SK-MEL-5 (cell line): ENCODE measurements at regions not wholly inside any gene's neighbourhood (a gene's known extent, or its start where the extent isn't known, plus 50 kb on each side); places are given as distances from the start of the nearest gene placed in this dataset.

ENCODE experiments used
- DNase-seq: peaks from one replicate; pipeline ENCODE4 v3.0.0-alpha.2; 2016; ENCODE audit warnings: low read depth, low spot score
- in situ Hi-C: cut with HindIII; loops from 2 replicates; pipeline ENCODE4 v1.10.0; 2016; ENCODE audit warnings: low sequenced_read_pairs, high pct_unique_total_duplicates, low pct_unique_long_range_greater_than_20kb

DNA sequence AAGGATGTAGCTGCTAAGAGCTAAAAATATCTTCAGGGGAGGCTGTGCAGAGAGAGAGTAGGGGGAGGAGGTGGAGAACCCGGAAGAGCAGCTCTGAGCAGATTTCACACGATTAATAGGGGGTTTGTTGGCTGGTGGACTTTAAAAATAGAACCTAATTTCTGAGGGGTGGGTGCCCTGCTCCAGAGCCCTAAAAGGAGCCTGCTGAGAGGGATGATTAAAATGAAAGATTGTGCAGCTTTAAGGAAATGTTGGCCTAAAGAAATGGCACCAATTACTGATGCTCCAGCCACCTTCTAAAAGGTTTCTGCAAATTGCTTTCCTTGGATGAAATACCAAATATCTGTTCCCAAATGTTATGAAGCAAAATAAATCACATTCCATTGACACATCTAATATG, 202.8 kb upstream of the BTBD3 start:
- DNase-seq, result no peak
- in situ Hi-C loops, result no loop called here

DNA sequence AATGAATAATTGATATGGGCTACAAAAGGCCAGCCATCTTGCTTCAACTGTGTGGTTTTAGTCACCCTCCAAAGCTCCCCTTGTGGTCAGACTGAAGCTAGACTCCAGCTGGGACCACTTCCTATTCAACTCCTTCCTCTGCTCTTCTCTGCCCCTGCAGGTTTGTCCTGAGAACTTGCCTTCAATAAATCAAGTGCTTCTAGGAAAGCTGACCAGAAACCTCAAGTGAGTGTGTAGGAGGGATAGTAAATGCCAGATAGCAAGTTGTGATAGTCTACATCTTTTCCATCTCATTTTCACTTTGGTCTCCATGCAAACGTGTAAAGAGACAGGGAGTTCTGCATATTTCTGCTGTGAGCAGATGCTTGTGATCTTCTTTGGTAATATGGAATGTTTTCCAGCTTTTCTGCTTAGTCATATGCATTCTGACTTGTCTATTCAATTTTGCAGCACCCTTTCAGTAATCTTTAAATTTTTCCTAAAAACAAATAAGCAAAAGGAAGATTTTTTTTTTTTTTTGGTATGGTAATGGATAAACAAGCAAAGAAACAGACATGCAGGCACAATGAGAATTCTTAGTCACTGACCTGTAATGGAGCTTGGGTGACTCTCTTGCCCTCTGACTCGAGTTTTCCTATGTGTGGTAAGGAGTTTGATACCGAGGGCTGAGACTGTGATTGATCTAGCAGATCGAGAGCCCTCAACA, 201.3 kb upstream of the BTBD3 start:
- DNase-seq, result peak; percentile 81
- in situ Hi-C loops, result no loop called here

DNA sequence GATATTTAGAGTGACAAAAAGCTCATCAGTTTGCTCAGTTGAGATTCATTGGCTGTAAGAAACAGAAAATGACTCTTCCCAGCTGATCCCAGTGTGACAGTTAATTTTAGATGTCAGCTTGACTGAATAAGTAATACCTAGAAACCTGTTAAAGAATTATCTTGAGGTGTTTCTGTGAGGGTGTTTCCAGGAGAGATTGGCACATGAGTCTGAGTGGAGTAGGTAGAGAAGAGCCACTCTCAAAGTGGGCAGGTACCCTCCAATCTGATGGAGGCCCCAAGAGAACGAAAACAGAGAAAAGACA, 200.8 kb upstream of the BTBD3 start:
- DNase-seq, result no peak
- in situ Hi-C loops, result no loop called here

DNA sequence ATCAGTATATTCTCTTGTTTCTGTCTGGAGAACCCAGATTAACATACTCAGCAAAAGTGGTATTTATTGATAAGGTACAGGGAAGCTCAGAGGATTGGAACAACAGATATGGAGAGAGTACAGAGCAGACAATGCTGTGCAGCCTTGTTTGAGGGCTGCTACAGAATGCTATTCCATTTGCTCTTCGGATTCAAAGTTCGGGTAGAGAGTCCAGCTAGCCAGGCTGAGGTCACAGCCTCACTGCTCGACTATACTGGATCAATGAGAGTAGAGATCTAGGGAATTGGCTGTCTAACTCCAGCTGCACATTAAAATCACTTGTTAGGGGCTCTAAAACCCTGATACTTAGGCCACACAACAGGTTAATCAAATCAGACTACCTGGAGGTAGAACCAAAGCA, 200.1 kb upstream of the BTBD3 start:
- in situ Hi-C loops, result no loop called here

DNA sequence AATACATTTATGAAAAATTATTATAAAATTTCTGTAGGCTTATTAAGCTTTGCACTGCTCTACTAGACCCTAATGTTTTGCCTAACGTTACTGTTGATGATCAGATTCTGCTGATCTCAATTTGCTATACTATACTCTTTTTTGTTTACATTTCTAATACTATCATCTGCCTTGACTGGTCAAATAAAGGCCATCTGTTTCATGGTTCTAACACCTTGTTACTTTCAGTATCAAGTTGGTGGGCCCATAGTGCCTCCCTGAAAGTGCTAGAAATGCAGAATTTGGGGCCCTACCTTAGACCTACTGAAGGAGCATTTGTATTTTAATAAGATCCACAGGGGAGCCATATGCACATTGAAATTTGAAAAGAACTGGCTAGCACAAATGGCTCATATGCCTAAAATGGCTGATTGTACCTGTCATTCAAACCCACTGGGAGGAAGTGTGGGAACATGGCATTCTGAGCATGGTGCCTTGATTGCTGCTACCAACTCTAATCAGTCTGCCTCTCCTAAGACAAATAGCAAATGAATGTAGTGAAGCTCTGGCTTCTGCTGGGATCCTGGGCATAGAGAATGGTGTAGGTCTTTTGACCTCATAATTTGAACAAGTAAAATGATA, 199.1 kb upstream of the BTBD3 start:
- no peak for DNase-seq
- in situ Hi-C loops, result no loop called here

More for the DNA sequence above, 200.1 kb upstream of the BTBD3 start:
- no peak for DNase-seq

DNA sequence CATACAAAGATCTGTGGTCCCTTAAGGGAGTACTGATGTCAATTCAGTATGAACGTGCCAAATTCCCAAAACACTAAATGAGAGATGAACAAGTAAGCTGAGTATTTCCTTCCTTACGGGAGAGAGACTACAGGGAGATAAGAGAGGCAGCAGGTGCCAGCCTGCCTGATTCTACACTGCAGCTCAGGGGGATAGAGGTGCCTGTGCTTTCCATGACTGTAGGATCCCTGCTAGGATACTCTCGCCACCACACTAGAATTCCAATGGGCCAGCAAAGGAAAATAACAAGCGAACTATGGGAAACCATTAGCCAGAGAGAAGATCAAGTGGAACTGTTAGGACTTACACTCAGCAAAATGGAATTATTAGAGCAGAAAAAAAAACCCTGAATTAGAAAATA, 198.5 kb upstream of the BTBD3 start:
- DNase-seq, result no peak
- in situ Hi-C loops, result no loop called here

DNA sequence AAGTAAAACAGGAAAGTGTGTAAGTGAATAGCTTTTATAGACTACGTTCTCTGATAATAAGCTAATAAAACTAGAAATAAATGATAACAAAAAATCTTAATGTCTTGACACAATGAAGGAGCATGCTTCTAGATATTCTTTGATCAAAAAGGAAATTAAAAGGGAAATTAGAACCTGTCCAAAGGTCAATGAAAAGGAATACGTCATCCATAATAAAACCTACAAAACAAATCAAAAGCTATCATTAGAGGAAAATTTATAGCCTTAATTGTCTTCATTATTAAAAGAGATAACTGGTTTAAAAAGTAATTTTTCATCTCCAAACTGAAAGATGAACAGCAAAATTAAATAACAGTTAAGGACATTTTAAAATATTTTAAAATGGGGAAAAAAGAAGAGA, 196.3 kb upstream of the BTBD3 start:
- no peak for DNase-seq
- in situ Hi-C loops, result no loop called here

DNA sequence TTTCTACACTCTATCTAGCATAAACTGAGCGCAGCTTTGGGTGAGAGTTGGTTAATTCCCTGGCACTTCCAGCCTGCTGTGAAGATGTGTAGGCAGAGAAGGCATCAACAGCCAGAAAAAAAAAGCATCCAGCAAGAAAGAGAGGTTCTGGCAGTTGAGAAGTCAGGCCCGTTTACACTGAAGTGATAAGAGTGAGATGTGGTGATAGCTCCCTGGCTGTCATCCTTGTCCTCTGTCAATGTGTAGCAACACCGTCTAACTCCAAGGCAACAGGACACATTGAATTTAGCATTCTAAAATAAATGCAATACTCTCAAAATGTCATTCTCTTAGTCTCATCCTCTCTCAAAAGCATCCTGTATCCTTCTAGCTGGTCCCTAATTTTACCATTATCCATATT, 193.6 kb upstream of the BTBD3 start:
- in situ Hi-C loops, result no loop called here
- no peak for DNase-seq

DNA sequence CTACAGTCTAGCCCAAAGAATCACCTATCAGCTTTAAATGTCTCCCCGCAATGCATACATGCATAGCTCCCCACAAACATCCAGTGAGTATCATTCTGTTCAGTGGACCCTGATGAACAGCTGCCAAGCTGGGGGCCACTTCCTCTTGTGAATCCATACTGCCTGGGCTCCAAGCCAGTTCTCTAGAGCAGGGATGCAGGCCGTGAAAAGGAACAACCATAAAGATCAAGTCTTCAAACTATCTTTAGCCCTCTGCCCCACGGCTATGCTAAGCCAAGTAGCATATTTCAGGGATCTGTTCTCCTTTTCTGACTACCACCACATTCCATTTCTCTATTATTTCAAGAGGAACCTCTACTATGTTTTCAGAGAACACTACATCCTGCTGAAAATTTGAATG, 191.7 kb upstream of the BTBD3 start:
- DNase-seq, result no peak
- in situ Hi-C loops, result no loop called here

DNA sequence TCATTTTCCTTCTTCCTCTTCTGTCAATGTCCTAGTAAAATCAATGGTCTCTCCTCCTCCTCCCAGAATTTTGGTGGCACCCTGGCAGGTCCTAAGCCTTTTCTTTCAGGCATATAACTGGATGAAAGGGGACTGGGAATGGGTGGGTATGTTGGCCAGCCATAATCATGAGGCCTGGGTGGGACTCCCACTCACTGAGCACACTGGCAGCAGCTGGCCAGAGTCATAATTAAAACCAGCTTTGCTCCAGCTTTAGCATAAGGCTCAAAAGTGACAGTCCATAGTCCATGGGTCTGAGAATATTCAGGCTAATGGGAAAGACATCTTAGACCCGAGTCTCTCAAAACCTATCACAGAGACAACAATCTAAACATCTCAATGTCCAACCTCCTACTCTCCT, 190.0 kb upstream of the BTBD3 start:
- in situ Hi-C loops, result no loop called here
- DNase-seq, result no peak

DNA sequence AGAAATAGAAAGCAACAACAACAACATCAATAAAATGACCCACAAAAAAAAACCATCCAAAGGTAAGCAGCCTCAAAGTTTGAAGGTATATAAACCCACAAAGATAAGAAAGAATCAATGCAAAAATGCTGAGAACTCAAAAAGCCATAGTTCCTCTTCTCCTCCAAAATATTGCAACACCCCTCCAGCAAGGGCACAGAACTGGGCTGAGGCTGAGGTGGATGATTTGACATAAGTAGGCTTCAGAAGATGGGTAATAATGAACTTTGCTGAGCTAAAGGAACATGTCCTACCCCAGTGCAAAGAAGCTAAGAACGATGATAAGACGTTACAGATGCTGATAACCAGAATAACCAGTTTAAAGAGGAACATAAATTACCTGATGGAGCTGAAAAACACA, 188.8 kb upstream of the BTBD3 start:
- no peak for DNase-seq
- in situ Hi-C loops, result no loop called here

DNA sequence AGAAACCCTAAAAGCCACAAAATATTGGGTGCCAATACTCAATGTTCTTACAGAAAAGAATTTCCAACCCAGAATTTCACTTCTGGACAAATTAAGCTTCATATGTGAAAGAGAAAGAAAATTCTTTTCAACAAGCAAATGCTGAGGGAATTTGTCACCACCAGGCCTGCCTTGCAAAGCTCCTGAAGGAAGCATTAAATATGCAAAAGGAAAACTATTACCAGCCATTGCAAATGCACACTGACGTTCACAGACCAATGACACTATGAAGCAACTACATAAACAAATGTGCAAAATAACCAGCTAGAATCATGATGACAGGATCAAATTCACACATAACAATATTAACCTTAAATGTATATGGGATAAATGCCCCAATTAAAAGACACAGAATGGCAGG, 187.9 kb upstream of the BTBD3 start:
- in situ Hi-C loops, result no loop called here
- no peak for DNase-seq

DNA sequence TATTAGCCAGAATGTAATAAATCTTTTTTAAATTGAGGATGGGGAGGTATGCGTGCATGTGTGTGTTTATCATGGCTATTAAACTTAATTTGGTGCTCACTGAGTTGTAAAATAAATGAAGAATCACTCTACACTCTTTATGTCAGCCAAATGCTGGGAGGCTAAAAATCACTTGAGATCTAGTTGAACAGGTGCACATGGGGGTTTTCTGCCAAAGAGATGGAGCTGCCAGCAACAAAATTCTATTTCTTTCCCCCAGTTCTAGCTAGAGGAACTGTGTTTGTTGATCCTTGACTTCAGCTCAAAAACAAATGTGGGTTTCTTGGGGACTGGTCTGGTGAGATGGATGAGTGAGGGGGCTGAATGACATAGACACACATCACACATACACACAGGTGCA, 183.3 kb upstream of the BTBD3 start:
- in situ Hi-C loops, result no loop called here

DNA sequence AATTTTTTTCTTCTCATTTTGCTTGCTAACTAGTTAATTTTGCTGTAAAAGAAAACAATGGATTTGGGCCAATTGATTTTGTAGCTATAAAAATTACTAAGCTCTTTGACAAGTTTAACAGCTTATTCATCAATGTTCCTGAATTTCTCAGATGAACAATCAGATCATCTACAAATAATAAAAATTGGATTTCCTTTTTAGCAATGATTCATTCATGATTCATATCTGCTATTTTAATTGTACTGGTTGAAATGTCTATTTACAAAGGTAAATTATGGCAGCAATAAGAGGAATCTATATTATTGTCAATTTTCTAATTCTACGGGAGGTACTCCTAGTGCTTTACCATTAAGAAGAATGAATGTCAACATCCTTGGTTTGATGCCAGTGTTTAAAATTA, 178.8 kb upstream of the BTBD3 start:
- in situ Hi-C loops, result no loop called here
- no peak for DNase-seq

More for the DNA sequence above, 183.3 kb upstream of the BTBD3 start:
- no peak for DNase-seq

DNA sequence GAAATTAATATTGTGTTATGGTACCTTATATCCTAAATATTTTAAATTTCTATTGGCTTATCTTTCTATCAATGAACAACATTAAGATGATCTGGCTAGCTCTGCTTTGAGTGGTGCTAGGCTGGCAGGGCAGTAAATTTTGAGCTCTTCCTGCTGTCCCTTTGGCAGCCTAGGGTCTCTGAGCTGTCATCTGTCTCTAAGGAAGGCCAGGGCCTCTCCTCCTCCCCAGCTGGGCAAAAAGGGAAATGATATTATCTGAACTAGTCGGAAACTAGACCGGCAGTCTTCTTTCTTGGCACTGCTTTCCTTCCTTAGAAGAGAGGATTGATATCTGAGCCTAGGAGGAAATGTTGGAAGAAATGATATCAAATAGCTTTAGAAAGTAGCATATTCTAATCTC, 176.7 kb upstream of the BTBD3 start:
- no peak for DNase-seq
- in situ Hi-C loops, result no loop called here

DNA sequence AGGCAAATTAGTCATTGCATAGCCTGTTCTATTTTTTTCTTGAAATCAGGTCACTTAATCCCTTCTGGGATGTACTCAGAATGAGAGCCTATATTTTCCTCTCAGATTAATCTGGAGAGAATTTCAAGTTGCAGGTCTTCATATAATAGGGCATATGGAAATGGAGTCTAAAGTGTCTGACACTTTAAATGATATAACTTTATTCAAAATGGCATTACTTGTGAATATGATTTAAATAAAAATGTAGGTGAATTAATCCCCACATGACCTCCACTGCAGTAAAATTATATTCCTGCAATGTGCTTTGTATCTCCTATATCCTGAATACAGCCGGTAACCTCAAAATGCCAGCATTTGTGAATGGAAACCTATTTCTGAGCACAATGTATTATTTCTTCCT, 172.5 kb upstream of the BTBD3 start:
- DNase-seq, result no peak
- in situ Hi-C loops, result no loop called here

DNA sequence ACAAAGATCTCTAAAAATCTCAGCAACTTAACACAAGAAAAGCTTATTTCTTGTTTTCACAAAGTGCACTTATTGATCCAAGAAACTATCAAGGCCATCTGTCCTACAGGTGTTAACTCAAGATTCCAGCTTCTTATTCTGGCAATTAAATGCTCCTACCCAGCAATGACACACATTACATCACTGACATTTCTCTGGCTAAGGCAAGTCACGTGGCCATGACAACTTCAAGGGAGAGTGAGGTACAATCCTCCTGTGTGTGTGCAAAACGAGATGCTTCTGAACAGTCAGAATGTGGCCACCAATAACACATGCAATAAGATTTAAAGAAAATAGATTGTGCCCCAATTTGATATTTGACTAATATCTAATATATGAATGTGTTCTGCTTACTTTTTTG, 169.3 kb upstream of the BTBD3 start:
- in situ Hi-C loops, result no loop called here
- no peak for DNase-seq

DNA sequence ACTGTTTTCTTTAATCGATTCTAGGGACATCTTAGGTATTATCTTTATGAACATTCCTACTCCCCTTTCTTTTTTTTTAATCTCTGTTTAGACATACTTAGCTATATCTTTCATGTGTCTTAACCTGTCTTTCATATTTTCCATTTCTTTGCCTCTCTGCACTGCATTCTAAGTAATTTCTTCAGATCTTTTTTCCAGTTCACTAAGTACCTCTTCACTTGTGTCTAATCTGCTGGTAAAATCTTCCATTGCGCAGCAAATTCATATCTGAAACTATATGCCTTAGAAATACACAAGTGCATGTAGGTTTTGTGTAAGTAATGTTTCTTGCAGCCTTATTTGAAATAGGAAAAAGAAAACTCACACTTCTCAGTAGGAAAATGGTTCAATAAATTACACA, 165.4 kb upstream of the BTBD3 start:
- DNase-seq, result no peak
- in situ Hi-C loops, result no loop called here

DNA sequence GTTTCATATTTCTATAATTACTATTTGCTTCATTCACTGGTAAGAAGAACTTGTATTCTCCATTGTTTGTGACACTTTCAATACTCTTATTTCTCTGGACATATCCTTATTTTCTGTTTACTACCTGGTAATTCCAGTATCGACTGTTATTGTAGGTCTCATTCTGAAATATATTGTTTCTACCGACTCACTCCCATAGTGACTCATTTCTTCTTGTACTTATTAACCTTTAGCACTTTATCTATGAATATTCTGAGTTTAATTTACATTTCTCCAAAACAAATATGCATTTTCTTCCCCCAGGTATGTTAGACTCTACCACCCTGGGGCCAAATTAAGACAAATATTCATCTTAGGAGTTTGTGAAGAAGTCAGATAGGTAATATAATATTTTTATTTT, 164.5 kb upstream of the BTBD3 start:
- in situ Hi-C loops, result no loop called here
- DNase-seq, result no peak

DNA sequence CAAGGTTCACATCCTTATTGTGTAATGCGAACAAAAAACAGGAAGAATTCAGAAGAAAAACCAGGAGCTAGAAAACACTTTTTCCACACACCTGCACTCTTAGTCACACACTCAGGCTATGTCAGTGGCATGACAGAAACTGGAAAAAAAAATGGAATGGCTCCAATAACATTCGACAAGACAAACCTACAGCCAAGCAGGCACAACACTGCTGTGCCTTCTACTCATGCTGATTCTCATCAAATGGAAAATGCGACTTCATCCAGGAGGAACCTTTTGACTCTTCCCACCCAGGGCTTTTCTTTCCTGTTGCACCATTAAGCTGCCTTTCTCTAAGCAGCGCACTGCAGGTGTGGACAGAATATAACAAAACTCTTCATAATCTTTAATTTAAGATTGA, 163.2 kb upstream of the BTBD3 start:
- in situ Hi-C loops, result no loop called here
- DNase-seq, result no peak
